ENCODE measurements at regions not wholly inside any gene's neighbourhood (a gene's known extent, or its start where the extent isn't known, plus 50 kb on each side); places are given as distances from the start of the nearest gene placed in this dataset.

DNA sequence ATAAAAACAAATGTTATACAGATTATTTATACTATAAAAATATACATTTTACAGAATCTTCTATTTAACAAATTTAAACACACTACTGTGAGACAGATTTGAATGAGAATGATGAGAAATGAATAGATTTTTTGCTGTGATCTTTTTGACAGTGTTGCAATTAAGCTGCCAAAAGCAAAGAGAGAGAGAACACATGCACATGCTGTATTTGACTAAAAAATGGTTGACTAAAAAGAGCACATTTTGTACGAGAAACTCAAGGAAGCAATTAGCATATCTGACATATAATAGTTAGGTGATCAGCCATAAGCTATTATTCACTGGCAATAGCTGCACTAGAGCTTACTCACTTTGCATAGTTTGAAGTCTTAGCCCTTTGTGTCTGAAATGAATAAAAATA is 115.8 kb downstream of the SYT10 start:
- no peak for DNase-seq (ENCODE audit: extremely low spot score)
- intact Hi-C loops (cut with DNase I), result no loop called here
- Histone ChIP-seq H3K4me3 (no peak overlapping the region), H3K27me3 (no peaks in the 10 kb centered on the region), H3K36me3 (no peaks in the 10 kb centered on the region), H3K4me1 (no peaks in the 10 kb centered on the region), H3K27ac (replicated peaks in 1 of 4) (no peak overlapping the region), H3K9me3 (no peaks in the 10 kb centered on the region)
- TF ChIP-seq POLR2A (IDR thresholded peaks at IDR 0.05; ENCODE audit: low read depth), result no peak
- TF ChIP-seq POLR2AphosphoS5 (IDR thresholded peaks at IDR 0.05), result no peak
- TF ChIP-seq EP300 (IDR thresholded peaks at IDR 0.05), result no peak
- TF ChIP-seq, protein P1, sequence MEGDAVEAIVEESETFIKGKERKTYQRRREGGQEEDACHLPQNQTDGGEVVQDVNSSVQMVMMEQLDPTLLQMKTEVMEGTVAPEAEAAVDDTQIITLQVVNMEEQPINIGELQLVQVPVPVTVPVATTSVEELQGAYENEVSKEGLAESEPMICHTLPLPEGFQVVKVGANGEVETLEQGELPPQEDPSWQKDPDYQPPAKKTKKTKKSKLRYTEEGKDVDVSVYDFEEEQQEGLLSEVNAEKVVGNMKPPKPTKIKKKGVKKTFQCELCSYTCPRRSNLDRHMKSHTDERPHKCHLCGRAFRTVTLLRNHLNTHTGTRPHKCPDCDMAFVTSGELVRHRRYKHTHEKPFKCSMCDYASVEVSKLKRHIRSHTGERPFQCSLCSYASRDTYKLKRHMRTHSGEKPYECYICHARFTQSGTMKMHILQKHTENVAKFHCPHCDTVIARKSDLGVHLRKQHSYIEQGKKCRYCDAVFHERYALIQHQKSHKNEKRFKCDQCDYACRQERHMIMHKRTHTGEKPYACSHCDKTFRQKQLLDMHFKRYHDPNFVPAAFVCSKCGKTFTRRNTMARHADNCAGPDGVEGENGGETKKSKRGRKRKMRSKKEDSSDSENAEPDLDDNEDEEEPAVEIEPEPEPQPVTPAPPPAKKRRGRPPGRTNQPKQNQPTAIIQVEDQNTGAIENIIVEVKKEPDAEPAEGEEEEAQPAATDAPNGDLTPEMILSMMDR (IDR thresholded peaks at IDR 0.05), result no peak
- 35% methylated on average over 1 of the region's 1 CpG for WGBS

DNA sequence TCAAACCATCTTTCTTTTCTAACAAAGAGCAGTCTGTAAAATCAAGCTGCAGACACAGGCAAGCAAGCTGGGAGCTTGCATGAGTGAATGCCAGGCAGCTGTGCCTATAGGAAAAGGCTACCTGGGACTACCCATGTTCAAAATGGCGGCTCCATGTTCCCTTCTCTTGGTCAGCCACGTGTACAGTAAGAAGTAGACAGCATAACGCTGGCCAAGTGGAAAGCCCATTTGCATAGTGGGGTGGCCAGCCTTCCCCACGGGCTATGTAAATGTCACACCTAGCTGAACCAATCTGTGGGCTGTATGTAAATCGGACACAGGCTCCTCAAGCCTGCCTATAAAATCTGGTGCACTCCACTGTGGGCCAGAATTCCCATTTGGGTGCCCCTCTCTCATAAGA is 117.1 kb downstream of the SYT10 start:
- no peaks in the 10 kb centered on the region for H3K9me3 ChIP-seq
- intact Hi-C loops (cut with DNase I), result no loop called here
- no peak overlapping the region for H3K4me3 ChIP-seq
- no peaks in the 10 kb centered on the region for H3K4me1 ChIP-seq
- 75% methylated on average over 5 of the region's 5 CpGs for WGBS
- no peaks in the 10 kb centered on the region for H3K36me3 ChIP-seq
- TF ChIP-seq, protein P1 (IDR thresholded peaks at IDR 0.05), result no peak
- TF ChIP-seq EP300 (IDR thresholded peaks at IDR 0.05) (no peak), POLR2A (IDR thresholded peaks at IDR 0.05; ENCODE audit: low read depth) (no peak), POLR2AphosphoS5 (IDR thresholded peaks at IDR 0.05) (no peak)
- DNase-seq (ENCODE audit: extremely low spot score), result no peak
- H3K27me3 ChIP-seq, result no peaks in the 10 kb centered on the region
- H3K27ac ChIP-seq (replicated peaks in 1 of 4), result no peak overlapping the region

DNA sequence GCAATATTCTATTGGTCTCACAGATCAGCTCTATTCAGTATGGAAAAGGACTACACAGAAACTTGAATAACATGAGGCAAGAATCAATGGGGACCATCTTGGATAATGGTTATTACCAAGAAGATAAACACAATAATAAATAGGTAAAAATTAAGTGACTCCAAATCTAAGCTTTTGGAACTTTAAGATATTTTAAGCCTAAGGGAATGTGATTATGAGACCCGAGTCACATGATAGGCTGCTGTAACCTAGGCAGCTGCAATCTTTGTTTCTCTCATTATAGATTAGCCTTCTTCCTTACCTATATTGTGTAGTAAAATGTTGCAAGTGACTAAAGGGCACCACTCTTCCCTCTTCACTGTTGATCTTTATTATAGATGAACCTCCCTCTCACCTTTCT is 121.9 kb downstream of the SYT10 start:
- WGBS, result 80% methylated on average over 1 of the region's 1 CpG
- no peaks in the 10 kb centered on the region for H3K9me3 ChIP-seq
- H3K36me3 ChIP-seq, result no peaks in the 10 kb centered on the region
- no peaks in the 10 kb centered on the region for H3K27me3 ChIP-seq
- TF ChIP-seq EP300 (IDR thresholded peaks at IDR 0.05) (no peak), POLR2AphosphoS5 (IDR thresholded peaks at IDR 0.05) (no peak), POLR2A (IDR thresholded peaks at IDR 0.05; ENCODE audit: low read depth) (no peak)
- TF ChIP-seq, protein P1 (IDR thresholded peaks at IDR 0.05), result no peak
- H3K4me3 ChIP-seq, result no peak overlapping the region
- intact Hi-C loops (cut with DNase I), result no loop called here
- no peak overlapping the region for H3K27ac ChIP-seq (replicated peaks in 1 of 4)
- H3K4me1 ChIP-seq, result no peaks in the 10 kb centered on the region
- DNase-seq (ENCODE audit: extremely low spot score), result no peak

DNA sequence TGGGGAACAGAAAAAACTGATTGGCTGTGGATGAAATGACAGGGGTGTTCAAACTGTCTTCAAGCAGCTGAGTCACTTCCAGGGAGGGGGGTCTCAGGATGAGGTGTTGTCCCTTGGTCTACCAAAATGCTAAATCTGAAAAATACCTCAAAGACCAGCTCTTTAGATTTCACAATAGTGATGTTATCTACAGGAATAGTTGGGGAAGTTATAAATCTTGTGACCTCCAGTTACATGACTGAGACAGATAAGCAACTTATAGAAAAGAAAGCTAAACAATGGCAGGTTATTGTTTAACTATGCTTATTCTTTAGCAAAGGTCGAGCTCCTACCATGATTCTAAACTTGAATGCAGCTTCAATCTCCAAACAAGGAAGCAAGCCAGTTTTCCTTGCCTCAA is 125.4 kb downstream of the SYT10 start:
- Histone ChIP-seq H3K4me3 (no peak overlapping the region), H3K27me3 (no peaks in the 10 kb centered on the region), H3K36me3 (no peaks in the 10 kb centered on the region), H3K9me3 (no peaks in the 10 kb centered on the region), H3K4me1 (no peaks in the 10 kb centered on the region), H3K27ac (replicated peaks in 1 of 4) (no peak overlapping the region)
- DNase-seq (ENCODE audit: extremely low spot score), result no peak
- intact Hi-C loops (cut with DNase I), result no loop called here
- 63% methylated on average over 1 of the region's 1 CpG for WGBS
- TF ChIP-seq, protein P1 (IDR thresholded peaks at IDR 0.05), result no peak
- no peak for TF ChIP-seq EP300 (IDR thresholded peaks at IDR 0.05)
- no peak for TF ChIP-seq POLR2A (IDR thresholded peaks at IDR 0.05; ENCODE audit: low read depth)
- TF ChIP-seq POLR2AphosphoS5 (IDR thresholded peaks at IDR 0.05), result no peak

DNA sequence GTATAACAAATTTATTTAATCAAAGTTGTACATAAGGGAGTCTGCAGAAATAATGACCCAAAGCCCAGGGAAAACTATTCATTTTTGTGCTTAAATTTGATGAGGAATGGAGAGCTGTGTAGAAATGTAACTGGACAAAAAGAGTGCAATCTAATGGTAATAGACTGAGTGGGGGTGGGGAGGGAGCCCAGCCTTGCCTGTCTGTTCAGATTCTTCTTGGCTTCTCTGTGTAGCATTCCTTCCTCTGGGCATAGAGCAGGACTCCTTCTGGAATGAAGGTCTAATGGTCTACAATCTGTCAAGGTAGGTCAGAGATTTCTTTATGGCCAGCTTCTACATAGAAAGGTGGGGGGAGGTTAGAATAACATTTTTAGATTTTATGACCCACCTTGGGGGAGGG is 126.1 kb downstream of the SYT10 start:
- Histone ChIP-seq H3K27ac (replicated peaks in 1 of 4) (no peak overlapping the region), H3K27me3 (no peaks in the 10 kb centered on the region), H3K9me3 (no peaks in the 10 kb centered on the region), H3K4me3 (no peak overlapping the region), H3K36me3 (no peaks in the 10 kb centered on the region), H3K4me1 (no peaks in the 10 kb centered on the region)
- TF ChIP-seq POLR2A (IDR thresholded peaks at IDR 0.05; ENCODE audit: low read depth) (no peak), POLR2AphosphoS5 (IDR thresholded peaks at IDR 0.05) (no peak), EP300 (IDR thresholded peaks at IDR 0.05) (no peak)
- TF ChIP-seq, protein P1 (IDR thresholded peaks at IDR 0.05), result no peak
- DNase-seq (ENCODE audit: extremely low spot score), result no peak
- intact Hi-C loops (cut with DNase I), result no loop called here
